Colon (tissue), 2 donors: ENCODE measurements at regions not wholly inside any gene's neighbourhood (a gene's known extent, or its start where the extent isn't known, plus 50 kb on each side); places are given as distances from the start of the nearest gene placed in this dataset.
"Not testable (repeated sequence)": the region's sequence is repeated elsewhere in the genome, so short reads cannot be mapped to it uniquely, and the experiment has no call there.

ENCODE experiments used
- FAIRE-seq: peaks from 2 replicates; lab custom pipeline; 2012; peaks lifted over from hg19 to GRCh38; lab: Jason Lieb, UNC
- donor health status: control.
- donor health status: control.

GRCh38 chr3:16055606-16056211 is 118.8 kb upstream of the GALNT15 start:
- no peak for FAIRE-seq

GRCh38 chr3:16056217-16056616 is 118.3 kb upstream of the GALNT15 start:
- FAIRE-seq, result no peak

GRCh38 chr3:16058521-16058920 is 116.0 kb upstream of the GALNT15 start:
- no peak for FAIRE-seq

GRCh38 chr3:16059081-16059537 is 115.4 kb upstream of the GALNT15 start:
- FAIRE-seq, result no peak

- no peak for FAIRE-seq
These were observed 114.6 kb upstream of the GALNT15 start for GRCh38 chr3:16059711-16060357.

- FAIRE-seq, result no peak
These were observed 114.1 kb upstream of the GALNT15 start for GRCh38 chr3:16060358-16060852.

GRCh38 chr3:16060945-16061344 is 113.5 kb upstream of the GALNT15 start:
- no peak for FAIRE-seq

GRCh38 chr3:16061491-16061890 is 113.0 kb upstream of the GALNT15 start:
- FAIRE-seq, result no peak

GRCh38 chr3:16063603-16064002 is 110.9 kb upstream of the GALNT15 start:
- no peak for FAIRE-seq

GRCh38 chr3:16064642-16065414 is 109.7 kb upstream of the GALNT15 start:
- no peak for FAIRE-seq

- no peak for FAIRE-seq
These were observed 107.9 kb upstream of the GALNT15 start for GRCh38 chr3:16066545-16066944.

- FAIRE-seq, result no peak
These were observed 107.5 kb upstream of the GALNT15 start for GRCh38 chr3:16066975-16067374.

- no peak for FAIRE-seq
These were observed 106.5 kb upstream of the GALNT15 start for GRCh38 chr3:16067837-16068471.

- no peak for FAIRE-seq
These were observed 105.1 kb upstream of the GALNT15 start for GRCh38 chr3:16069149-16069922.

GRCh38 chr3:16070707-16071106 is 103.8 kb upstream of the GALNT15 start:
- FAIRE-seq, result no peak

GRCh38 chr3:16071206-16071605 is 103.3 kb upstream of the GALNT15 start:
- FAIRE-seq, result no peak

GRCh38 chr3:16072420-16073110 is 101.9 kb upstream of the GALNT15 start:
- FAIRE-seq, result no peak

GRCh38 chr3:16073203-16073602 is 101.3 kb upstream of the GALNT15 start:
- no peak for FAIRE-seq

- not testable (repeated sequence) for FAIRE-seq
These were observed 100.3 kb upstream of the GALNT15 start for GRCh38 chr3:16073990-16074671.

GRCh38 chr3:16075647-16076046 is 98.8 kb upstream of the GALNT15 start:
- no peak for FAIRE-seq

GRCh38 chr3:16076564-16076963 is 97.9 kb upstream of the GALNT15 start:
- no peak for FAIRE-seq
